HG02852 (cell line): ENCODE measurements at regions not wholly inside any gene's neighbourhood (a gene's known extent, or its start where the extent isn't known, plus 50 kb on each side); places are given as distances from the start of the nearest gene placed in this dataset.
"Not testable (repeated sequence)": the region's sequence is repeated elsewhere in the genome, so short reads cannot be mapped to it uniquely, and the experiment has no call there.

ENCODE experiments used
- ATAC-seq: cut with Tn5 transposase; IDR thresholded peaks from one replicate; pipeline ENCODE4 v1.9.1; 2021; ENCODE audit warnings: mild to moderate bottlenecking, moderate library complexity; ENCODE audit not compliant: unreplicated experiment

GRCh38 chr6:120272038-120272437 lies 922.5 kb upstream of the MAN1A1 start:
- no peak for ATAC-seq

DNA sequence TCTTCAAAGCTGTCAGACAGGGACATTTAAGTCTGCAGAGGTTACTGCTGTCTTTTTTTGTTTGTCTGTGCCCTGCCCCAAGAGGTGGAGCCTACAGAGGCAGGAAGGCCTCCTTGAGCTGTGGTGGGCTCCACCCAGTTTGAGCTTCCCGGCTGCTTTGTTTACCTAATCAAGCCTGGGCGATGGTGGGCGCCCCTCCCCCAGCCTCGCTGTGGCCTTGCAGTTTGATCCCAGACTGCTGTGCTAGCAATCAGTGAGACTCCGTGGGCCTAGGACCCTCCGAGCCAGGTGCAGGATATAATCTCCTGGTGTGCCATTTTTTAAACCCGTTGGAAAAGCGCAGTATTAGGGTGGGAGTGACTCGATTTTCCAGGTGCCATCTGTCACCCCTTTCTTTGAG lies 918.7 kb upstream of the MAN1A1 start:
- ATAC-seq = not testable (repeated sequence)

DNA sequence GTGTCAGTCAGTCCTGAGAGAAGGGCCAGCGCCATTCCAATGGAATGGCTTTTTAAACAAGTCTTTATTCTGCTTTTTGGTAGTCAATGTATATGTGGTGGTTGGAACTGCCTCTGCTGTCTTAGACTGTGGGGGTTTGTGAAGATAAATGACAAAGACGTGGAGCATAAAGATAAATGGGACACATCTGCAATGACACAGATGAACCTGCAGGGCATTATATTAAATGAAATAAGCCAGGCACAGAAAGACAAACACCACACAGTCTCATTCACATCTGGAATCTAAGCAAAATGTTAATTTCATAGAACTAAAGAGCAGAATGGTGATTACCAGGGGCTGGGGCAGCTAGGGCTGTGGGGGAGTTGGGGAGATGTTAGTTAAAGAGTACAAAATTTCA lies 912.8 kb upstream of the MAN1A1 start:
- no peak for ATAC-seq

GRCh38 chr6:120260636-120261035 lies 911.1 kb upstream of the MAN1A1 start:
- ATAC-seq = no peak

GRCh38 chr6:120254651-120255050 lies 905.1 kb upstream of the MAN1A1 start:
- no peak for ATAC-seq

DNA sequence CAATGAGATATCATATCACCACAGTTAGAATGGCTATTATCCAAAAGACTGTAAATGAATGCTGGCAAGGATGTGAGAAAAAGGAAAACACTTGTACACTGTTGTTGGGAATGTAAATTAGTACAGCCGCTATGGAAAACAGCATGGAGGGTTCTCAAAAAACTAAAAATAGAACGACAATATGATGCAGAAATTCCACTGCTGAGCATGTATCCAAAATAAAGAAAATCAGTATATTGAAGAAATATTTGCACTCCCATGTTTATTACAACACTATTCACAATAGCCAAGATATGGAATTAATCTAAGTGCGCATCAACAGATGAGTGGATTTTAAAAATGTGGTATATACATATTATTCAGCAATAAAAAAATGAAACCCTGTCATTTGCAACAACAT lies 898.9 kb upstream of the MAN1A1 start:
- ATAC-seq = no peak

- ATAC-seq = no peak
Observed at GRCh38 chr6:120237221-120237620, 887.7 kb upstream of the MAN1A1 start.

GRCh38 chr6:120230008-120230407 lies 880.4 kb upstream of the MAN1A1 start:
- ATAC-seq = no peak

DNA sequence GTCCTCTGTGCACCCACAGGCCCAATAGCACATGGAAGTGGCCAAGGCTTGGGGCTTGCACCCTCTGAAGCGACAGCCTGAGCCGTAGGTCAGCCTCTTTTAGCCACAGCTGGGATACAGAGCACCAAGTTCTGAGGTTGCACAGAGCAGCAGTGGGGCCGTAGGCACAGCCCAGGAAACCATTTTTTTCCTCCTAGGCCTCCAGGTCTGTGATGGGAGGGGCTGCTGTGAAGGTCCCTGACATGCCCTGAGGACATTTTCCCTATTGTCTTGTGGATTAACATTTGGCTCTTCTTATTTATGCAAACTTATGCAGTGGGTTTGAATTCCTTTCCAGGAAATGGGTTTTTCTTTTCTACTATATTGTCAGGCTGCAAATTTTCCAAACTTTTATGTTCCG lies 878.7 kb upstream of the MAN1A1 start:
- ATAC-seq = no peak

DNA sequence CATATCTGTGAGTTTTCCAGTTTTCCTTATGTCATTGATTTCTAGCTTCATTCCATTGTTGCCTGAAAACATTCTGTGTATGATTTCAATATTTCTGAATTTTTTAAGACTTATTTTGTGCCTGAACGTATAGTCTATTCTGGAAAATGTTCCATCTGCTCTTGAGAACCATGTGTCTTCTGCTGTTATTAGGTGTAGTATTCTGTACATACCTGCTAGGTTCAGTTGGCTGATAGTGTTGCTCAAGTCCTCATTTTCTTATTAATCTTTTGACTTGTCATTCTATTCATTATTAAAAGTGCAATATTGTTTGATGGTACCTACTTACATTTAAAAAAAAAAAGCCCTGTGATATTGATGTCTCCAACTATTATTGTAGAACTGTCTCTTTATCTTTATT lies 869.8 kb upstream of the MAN1A1 start:
- no peak for ATAC-seq

DNA sequence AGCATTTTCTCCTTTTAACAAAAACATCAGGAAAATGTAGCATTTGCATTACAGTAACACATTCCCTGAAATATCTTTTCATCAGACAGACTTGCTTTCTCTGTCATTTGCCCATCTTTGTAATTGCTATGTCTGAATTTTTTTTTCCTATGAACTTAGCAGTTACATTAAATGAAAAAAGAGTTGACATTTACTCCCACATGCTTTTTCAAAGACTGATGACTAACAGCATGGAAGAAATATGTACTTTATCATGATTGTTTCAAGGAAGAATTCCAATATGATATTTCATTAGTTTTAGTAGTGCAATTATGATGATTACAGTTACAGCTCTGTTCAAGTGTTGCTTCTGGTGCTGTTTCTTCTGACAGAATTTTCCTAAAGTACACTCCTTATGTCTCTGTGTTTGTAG lies 864.5 kb upstream of the MAN1A1 start:
- no peak for ATAC-seq

DNA sequence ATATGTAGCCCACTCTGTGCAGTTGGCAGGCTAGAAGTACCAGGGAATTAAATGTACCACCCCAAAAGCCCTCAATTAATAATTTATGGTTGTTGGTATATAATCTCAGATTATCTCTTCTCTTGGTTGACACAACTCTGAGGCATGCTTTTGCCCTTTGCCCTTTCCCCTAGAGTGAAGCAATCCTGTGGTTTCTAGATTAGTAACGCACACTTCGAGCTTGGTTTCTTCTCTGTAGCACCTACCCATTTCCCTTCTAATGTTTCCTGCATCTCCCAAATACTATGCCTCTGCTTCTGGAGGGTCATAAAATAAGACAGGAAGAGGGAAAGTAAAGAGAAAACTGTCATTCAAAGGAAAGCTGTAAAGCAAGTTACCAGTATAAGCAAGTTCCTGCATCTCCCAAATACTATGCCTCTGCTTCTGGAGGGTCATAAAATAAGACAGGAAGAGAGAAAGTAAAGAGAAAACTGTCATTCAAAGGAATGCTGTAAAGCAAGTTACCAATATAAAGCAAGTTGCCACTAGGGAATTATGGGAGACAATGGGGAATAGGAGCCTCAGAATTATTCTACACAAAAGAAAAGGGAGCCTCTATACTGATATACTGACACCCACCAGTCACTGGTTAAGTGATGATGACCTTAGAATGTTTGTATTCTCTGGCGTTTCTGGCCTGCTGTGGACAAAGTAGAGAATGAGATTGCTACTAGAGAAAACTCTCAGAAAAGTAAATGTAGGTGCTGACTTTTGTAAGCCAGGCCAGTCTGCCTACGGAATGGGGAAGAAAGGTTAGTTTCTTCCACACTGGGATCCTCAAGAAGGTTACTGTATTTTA lies 862.6 kb upstream of the MAN1A1 start:
- no peak for ATAC-seq

DNA sequence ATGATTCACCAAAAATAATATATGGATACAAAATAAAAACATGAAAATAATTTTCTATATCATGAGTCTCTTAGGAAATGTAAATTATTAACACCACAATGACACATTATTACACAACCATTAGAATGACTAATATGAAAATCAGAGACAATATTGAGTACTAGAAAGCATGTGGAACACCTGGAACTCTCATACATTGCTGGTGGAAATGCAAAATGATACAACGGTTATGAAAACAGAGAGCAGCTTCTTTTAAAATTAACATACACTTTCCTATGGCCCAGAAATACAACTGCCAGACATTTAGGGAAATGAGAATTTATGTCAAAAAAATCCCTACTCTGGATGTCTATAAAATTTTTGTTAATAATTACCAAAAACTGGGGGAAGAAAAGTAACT lies 853.3 kb upstream of the MAN1A1 start:
- ATAC-seq = no peak

DNA sequence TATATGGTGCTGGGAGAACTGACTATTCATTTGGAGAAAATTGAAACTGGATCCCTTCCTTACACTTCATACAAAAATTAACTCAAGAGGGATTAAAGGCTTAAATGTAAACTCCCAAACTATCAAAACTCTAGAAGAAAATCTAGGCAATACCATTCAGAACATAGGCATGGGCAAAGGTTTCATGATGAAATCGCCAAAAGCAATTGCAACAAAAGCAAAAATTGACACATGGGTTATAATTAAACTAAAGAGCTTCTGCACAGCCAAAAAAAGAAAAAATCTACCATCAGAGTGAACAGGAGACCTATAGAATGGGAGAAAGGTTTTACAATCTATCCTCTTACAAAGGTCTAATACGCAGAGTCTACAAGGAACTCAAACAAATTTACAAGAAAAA lies 851.3 kb upstream of the MAN1A1 start:
- ATAC-seq = no peak

- ATAC-seq = no peak
Observed at GRCh38 chr6:120198033-120198432, 848.5 kb upstream of the MAN1A1 start.

GRCh38 chr6:120186080-120186479 lies 836.5 kb upstream of the MAN1A1 start:
- no peak for ATAC-seq

DNA sequence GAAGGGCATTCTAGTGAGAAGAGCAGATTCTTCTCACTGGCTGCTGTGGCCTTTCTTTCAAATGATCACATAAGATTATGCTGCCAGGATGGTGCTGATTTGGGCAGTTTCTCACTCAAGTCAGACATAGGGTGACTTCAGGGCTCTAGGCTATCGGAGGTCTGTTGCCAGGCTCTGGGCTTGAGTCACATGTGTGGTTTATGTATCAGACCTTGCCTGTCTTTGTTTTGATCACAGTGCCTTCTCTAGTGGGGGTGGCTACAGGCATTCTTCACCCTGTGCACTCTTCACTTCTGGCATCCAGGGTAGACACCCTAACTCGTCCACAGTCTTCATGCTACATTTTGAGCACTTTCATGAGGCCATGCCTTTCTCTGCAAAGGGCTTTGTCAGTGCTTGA lies 823.7 kb upstream of the MAN1A1 start:
- no peak for ATAC-seq

DNA sequence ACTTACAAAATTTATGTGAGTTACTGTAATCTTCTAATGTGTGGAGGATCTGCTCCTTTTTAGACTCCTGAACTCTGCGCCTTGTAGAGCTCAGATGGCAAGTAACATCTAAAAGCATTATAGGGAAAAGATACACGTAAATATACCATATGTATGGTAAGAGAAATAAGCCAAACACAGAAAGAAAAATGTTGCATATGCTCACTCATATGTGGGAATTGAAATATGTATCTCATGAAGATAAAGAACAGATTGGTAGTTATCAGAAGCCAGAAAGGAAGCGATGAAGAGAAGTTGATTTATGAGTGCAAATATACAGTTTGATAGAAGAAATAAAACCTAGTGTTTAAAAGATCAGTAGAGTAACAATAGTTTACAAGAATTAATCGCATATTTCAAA lies 815.0 kb upstream of the MAN1A1 start:
- no peak for ATAC-seq

- ATAC-seq = no peak
Observed at GRCh38 chr6:120157873-120158272, 808.3 kb upstream of the MAN1A1 start.

DNA sequence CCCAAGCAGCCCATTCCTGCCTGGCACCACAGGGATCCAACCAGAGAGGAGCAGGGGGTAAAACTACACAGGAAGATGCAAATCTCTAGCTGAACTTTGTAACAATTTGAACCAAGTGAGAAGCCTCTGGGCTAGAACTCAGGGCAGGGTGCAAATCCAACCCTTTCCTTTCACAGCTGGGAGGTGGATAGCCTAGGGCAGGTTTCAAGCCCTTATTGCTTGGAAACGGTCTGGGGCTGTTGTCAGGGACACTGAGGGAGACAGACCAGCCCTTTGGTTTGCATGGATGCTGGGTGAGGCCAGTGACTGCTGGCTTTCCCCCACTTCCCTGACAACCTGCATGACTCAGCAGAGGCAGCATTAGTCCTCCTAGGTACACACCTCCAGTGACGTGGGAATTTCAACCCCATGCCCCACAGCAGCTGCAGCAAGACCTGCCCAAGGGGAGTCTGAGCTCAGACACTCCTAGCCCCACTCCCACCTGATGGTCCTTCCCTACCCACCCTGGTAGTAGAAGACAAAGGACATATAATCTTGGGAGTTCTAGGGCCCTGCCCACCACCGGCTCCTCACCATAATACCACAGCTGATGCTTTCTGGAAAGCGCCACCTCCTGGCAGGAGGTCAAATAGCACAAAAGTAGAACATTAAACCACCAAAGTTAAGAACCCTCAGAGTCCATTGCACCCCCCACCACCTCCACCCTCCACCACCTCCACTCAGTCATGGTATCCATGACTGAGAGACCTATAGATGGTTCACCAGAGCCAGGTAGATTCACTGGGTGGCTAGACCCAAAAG lies 797.7 kb upstream of the MAN1A1 start:
- no peak for ATAC-seq

GRCh38 chr6:120141601-120142000 lies 792.0 kb upstream of the MAN1A1 start:
- ATAC-seq = no peak

- ATAC-seq = no peak
Observed at GRCh38 chr6:120137492-120137891, 787.9 kb upstream of the MAN1A1 start.
